HepG2 (cell line): ENCODE measurements at regions not wholly inside any gene's neighbourhood (a gene's known extent, or its start where the extent isn't known, plus 50 kb on each side); places are given as distances from the start of the nearest gene placed in this dataset.

Source experiments
- BRCA1 ChIP-seq: sonication (generic); formaldehyde crosslinking; IDR thresholded peaks from 2 replicates; pipeline ENCODE4 v1.4.0; 2020; ENCODE audit warnings: missing genetic modification reagents
- CEBPB ChIP-seq: IDR thresholded peaks from 2 replicates; pipeline ENCODE4 v1.6.1; 2011; ENCODE audit warnings: low read depth, low read length, improper control_type of control experiment, borderline replicate concordance
- CHD2 ChIP-seq: IDR thresholded peaks from 2 replicates; pipeline ENCODE4 v1.6.1; 2011; ENCODE audit warnings: low read depth, low read length, improper control_type of control experiment
- CTCF ChIP-seq: sonication (generic); formaldehyde crosslinking; IDR thresholded peaks from 2 replicates; pipeline ENCODE4 v1.5.0; 2020; ENCODE audit warnings: mild to moderate bottlenecking, missing genetic modification reagents, moderate library complexity
- EZH2 ChIP-seq: conservative IDR thresholded peaks from 2 replicates; pipeline ENCODE4 v1.6.1; 2012; ENCODE audit warnings: mild to moderate bottlenecking, low read depth, low read length, moderate library complexity
- FOXM1 ChIP-seq: sonication (generic); formaldehyde crosslinking; IDR thresholded peaks from 2 replicates; pipeline ENCODE4 v1.5.0; 2020; ENCODE audit warnings: missing genetic modification reagents
- MAX ChIP-seq: IDR thresholded peaks from 2 replicates; pipeline ENCODE4 v1.6.1; 2012; ENCODE audit warnings: inconsistent platforms
- PRDM15 ChIP-seq: sonication (generic); formaldehyde crosslinking; IDR thresholded peaks from 2 replicates; pipeline ENCODE4 v1.4.0; 2020; ENCODE audit warnings: missing genetic modification reagents
- RBAK ChIP-seq: sonication (generic); formaldehyde crosslinking; IDR thresholded peaks from 2 replicates; pipeline ENCODE4 v1.5.1; 2020; ENCODE audit warnings: mild to moderate bottlenecking, missing genetic modification reagents
- TAF1 ChIP-seq: sonication (generic); formaldehyde crosslinking; IDR thresholded peaks from 2 replicates; pipeline ENCODE4 v1.4.0; 2020; ENCODE audit warnings: missing genetic modification reagents
- USF2 ChIP-seq, 2 experiments: sonication (generic) in 1 of 2; formaldehyde crosslinking in 1 of 2; IDR thresholded peaks; 2 replicates each; pipeline versions ENCODE4 v1.5.1 to v1.6.1; 2011 to 2020; ENCODE audit warnings: borderline replicate concordance in 1 of 2, low read depth in 1 of 2, low read length in 1 of 2, mild to moderate bottlenecking in 1 of 2, missing genetic modification reagents in 1 of 2, moderate library complexity in 1 of 2
- YY1 ChIP-seq: IDR thresholded peaks from 2 replicates; pipeline ENCODE4 v1.6.1; 2011; ENCODE audit warnings: low read length, low read depth, moderate library complexity, mild to moderate bottlenecking; ENCODE audit not compliant: insufficient read depth, insufficient replicate concordance
- ZBTB7A ChIP-seq: sonication (generic); formaldehyde crosslinking; IDR thresholded peaks from 2 replicates; pipeline ENCODE4 v1.8.0; 2022; ENCODE audit warnings: mild to moderate bottlenecking, missing genetic modification reagents
- ZNF33B ChIP-seq: sonication (generic); formaldehyde crosslinking; IDR thresholded peaks from 2 replicates; pipeline ENCODE4 v1.5.1; 2020; ENCODE audit warnings: mild to moderate bottlenecking, missing genetic modification reagents

DNA sequence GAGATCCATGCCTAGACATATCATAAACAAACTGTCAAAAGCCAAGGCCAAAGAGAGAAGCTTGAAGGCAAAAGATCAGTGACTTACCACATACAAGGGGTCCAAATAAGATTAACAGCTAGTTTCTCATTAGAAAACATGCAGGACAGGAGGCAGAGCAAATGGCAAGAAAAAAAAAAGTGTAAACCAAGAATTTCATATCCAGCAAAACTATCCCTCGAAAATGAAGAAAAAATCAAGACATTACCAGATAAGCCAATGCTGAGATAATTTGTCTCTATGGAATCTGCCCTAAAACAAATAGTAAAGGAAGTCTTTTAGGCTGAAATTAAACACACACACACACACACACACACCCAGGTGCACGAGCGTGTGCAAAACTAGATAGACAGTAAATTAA, 99.6 kb upstream of the NSMCE3 start:
- TF ChIP-seq USF2 (IDR thresholded peaks at IDR 0.05; ENCODE audit: low read depth, low read length) (no peak), USF2 (CRISPR knock-in tag; IDR thresholded peaks at IDR 0.05; ENCODE audit: borderline replicate concordance) (no peak), TAF1 (CRISPR knock-in tag) (no peak), RBAK (CRISPR knock-in tag) (no peak), ZBTB7A (CRISPR knock-in tag) (no peak), PRDM15 (no peak), ZNF33B (CRISPR knock-in tag) (no peak), CHD2 (no peak), CTCF (CRISPR knock-in tag) (no peak), CEBPB (no peak), BRCA1 (CRISPR knock-in tag) (no peak), MAX (no peak), EZH2 (no peak), FOXM1 (CRISPR knock-in tag) (no peak), YY1 (no peak)
